AG20443 (cell line): ENCODE measurements at regions not wholly inside any gene's neighbourhood (a gene's known extent, or its start where the extent isn't known, plus 50 kb on each side); places are given as distances from the start of the nearest gene placed in this dataset.

ENCODE experiments used
- DNase-seq: peaks from one replicate; pipeline ENCODE4 v3.0.0; 2012; ENCODE audit warnings: low spot score, mixed read lengths

GRCh38 chr4:4961936-4962335 is 57.3 kb downstream of the CYTL1 start:
- no peak for DNase-seq

- no peak for DNase-seq
Observed at GRCh38 chr4:4962928-4963327, 56.3 kb downstream of the CYTL1 start.
